NCI-H345 treated with DMSO at 0.1 percent for 48 hours (cell line): ENCODE measurements at regions not wholly inside any gene's neighbourhood (a gene's known extent, or its start where the extent isn't known, plus 50 kb on each side); places are given as distances from the start of the nearest gene placed in this dataset.
A peak's percentile ranks its signal among the peaks of the same experiment; 100 is the strongest.
"Not testable (repeated sequence)": the region's sequence is repeated elsewhere in the genome, so short reads cannot be mapped to it uniquely, and the experiment has no call there.

Experiments used
- DNase-seq: peaks from one replicate; lab custom pipeline; 2025; ENCODE audit not compliant: unreplicated experiment; lab: John Stamatoyannopoulos, UW

DNA sequence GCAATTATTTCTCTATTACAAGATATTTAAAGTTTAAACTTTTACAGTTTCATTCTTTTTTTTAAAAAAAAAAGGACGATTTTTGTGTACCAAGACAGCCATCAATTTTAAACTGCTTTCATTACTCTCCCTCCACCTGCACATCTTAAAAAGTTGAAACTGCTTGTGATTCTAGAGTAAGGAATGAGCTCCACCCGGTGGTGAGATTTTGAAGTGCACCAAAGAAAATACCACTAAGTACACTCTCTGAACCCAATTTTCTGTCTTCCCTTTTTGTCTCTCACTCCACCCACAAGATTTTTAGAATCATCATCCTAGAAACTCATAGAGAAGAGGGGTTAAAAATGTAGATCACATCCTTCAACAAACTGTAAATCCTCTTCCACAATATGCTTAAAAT, 91.3 kb upstream of the WDR44 start:
- peak; percentile 14 for DNase-seq

DNA sequence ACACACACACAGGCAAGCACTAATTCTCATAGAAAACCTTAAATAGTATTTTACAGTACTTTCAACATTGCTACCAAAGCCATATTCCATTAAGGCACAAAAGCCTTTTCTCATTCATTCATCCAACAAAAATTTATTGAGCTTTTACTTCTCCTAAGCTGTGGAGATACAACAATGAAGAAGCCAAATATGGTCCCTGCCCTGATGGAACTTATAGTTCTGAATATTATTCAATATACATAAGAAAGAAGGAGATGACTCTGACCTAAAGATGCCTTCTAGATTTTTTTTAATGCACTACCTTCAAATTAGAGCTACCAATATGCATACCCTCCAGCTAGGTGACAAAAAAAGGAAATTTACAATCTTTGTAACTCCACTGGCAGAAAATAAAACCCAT, 90.0 kb upstream of the WDR44 start:
- DNase-seq: no peak

- no peak for DNase-seq
These were observed 88.1 kb upstream of the WDR44 start for GRCh38 chrX:118257781-118258180.

DNA sequence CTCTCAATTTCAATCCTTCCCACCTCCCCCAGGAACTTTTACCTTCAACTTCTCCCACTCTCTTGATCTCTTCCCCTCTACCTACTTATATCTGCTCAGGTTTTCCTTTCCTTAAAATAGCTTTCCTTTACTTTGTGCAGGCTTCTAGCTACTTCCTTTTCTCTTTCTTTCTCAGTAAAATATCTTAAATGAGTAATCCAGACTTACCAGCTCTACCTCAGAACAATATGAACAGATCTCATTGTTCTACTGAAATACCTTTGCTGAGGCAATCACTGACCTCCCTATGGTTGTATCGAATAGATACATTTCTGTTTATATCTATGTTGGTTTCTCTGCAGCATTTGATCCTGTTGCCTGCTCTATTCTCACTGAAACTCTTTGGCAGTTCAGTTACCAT, 86.7 kb upstream of the WDR44 start:
- DNase-seq: no peak

DNA sequence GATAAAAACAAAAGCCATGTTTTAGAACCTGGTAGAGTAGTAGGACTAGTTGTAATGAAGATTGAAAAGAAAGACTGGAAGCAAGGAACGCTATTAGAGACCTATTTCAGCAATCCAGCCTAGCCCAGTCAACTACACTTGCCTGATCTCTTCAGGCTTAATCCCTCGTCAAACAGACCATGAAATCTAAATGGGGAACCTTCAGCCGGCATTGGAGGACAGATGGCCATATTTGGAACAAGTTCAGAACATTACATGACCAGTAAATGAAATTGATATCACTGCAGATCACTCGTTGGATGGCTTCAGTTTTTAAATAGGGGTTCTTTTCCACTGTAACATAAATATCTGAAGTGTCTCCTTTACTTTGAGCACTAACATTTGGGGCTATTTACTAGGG, 84.8 kb upstream of the WDR44 start:
- DNase-seq: no peak

GRCh38 chrX:118271775-118272174, 74.1 kb upstream of the WDR44 start:
- no peak for DNase-seq

DNA sequence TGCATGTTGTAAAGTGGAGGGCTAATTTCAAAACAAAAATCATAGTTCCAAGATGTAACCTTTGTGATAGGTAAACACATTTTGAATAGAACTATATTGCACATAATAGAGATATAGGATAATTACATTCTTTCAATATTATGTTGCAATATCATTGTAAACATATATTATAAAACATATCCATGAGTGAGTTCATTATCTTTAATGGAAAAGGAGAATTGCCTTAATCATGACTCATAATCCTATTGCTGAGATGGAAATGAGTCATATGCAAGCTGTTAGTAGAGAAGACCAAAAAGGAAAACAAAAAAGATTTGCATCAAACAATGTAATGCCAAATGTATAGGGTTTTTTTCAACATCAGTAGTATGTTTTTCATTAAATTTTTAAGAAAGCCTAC, 73.7 kb upstream of the WDR44 start:
- no peak for DNase-seq

GRCh38 chrX:118286066-118286762, 59.7 kb upstream of the WDR44 start:
- DNase-seq: no peak

GRCh38 chrX:118295818-118296217, 50.1 kb upstream of the WDR44 start:
- DNase-seq: not testable (repeated sequence)
